Stimulated activated CD8-positive, alpha-beta memory T cell treated with anti-CD3 and anti-CD28 coated beads, Interleukin-15, amount 100 ng/mL, for 1 hour (primary cell): ENCODE measurements at regions not wholly inside any gene's neighbourhood (a gene's known extent, or its start where the extent isn't known, plus 50 kb on each side); places are given as distances from the start of the nearest gene placed in this dataset.

Experiments used
- DNase-seq: peaks from one replicate; pipeline ENCODE4 v3.0.0-alpha.2; 2020; ENCODE audit warnings: low read depth

DNA sequence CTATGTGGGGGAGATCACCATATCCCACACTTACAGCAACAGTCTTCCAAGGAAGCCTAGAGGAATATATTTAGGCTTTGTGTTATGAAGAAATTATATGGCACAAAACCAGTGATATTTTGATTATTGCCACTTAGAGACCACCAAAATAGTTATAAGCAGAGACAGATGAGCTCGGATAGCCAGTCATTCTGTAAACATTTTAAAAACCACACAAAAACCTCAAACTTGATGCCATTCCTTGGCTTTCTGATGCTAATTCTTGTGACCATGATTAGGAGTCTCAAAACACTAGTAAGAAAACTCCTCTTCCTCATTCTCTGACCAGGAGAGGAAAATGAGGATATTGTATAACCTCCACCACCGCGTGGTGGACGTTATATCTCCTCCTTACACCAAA lies 496.4 kb downstream of the FOXO1 start:
- DNase-seq, result no peak

GRCh38 chr13:40170982-40171381 lies 495.5 kb downstream of the FOXO1 start:
- no peak for DNase-seq

GRCh38 chr13:40171566-40171965 lies 494.9 kb downstream of the FOXO1 start:
- no peak for DNase-seq

DNA sequence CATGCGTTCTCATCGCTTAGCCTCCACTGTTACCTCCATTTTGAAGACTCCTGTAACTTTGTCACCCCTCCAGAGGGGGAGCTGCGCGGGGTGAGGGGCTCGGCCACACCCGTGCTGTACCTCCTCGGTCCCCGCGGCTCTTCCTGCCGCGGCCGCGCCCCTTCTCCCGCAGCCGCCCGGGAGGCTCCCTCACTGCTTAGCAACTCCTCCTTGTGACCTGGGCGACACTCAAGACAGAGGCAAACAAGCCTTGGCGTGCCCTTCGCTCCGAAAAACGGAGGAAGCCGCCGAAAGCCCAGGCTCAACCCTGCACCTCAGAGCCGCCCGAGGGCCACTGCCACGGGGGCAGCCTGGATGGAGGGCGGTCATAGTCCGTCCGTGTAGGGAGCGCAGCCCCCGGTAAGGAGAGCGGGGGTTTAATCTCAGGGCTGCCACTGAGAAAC lies 494.3 kb downstream of the FOXO1 start:
- DNase-seq, result no peak

- DNase-seq, result no peak
These were observed 493.6 kb downstream of the FOXO1 start for GRCh38 chr13:40172878-40173277.

DNA sequence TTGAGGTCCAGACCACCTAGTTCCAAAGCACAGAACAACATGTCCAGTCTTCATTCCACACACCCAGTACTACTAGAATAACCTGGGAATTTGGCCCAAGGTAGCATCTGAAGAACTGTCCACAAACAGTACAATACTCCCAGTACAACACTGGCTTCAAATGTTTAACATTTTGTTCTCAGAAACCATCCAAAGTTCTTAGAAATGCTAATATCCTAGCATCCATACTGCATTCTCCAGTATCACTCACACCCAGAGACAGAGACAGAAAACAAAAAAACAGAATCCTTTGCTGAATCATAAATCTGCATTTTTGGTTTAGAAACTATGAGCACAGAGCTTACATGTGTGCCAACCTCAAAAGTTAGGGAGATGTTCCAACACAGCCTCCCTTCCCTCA lies 490.8 kb downstream of the FOXO1 start:
- DNase-seq, result no peak

- no peak for DNase-seq
These were observed 490.2 kb downstream of the FOXO1 start for GRCh38 chr13:40176242-40176641.

GRCh38 chr13:40178130-40178529 lies 488.3 kb downstream of the FOXO1 start:
- no peak for DNase-seq

DNA sequence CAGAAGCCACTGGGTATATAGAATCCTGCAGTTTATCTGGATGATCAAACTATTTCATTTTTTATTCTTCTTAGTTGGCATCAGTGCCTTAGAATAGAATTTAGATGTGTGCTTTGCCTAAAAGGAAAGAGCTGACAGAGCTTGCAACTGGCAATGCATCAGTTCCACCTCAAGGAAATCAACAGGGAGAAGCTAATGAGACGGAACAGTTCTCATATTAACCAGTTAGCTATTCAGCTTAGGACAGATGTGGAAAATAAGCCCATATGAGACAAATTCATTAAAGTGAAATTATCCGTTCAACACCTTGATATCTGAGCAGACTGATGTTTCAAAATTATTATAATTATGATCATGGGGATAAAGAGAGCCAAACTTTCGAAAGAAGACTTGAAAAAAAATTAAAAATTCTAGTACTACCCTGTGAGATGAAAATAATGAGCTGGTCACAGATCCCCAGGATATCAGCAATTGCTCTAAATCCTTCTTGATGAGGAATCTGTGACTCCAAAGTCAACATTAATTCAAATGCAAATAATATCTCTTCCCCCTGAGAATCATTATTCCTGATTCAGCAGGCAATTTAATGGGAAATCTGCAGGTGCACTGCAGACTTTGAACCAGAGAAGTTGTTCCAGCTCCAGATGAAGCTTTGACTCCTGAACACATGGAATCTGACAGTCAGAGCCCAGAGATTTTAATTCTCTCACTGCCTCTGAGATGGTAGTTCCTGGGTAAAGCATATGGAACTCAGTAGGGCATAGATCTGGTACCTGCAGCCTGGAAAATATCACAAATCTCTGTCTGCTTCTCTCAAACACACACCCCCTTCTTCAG lies 486.8 kb downstream of the FOXO1 start:
- no peak for DNase-seq

DNA sequence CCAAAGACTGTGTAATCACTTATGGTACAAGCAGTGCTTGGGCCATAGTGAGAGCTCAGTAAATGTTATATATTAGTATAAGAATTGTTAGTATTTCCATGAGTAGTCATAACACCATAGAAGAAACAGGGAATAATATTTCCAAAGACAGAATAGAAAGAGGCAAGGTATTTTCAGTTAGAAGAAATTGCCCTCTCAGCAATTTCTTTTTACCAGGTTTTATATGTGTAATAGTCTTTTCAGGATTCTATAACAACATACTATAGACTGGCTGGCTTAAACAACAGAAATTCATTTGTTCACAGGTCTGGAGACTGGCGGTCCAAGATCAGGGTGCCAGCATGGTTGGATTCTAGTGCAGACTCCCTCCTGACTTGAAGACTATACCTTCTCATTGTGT lies 485.7 kb downstream of the FOXO1 start:
- DNase-seq, result no peak

- no peak for DNase-seq
These were observed 485.1 kb downstream of the FOXO1 start for GRCh38 chr13:40181203-40181845.

GRCh38 chr13:40182591-40182990 lies 483.9 kb downstream of the FOXO1 start:
- DNase-seq, result no peak

DNA sequence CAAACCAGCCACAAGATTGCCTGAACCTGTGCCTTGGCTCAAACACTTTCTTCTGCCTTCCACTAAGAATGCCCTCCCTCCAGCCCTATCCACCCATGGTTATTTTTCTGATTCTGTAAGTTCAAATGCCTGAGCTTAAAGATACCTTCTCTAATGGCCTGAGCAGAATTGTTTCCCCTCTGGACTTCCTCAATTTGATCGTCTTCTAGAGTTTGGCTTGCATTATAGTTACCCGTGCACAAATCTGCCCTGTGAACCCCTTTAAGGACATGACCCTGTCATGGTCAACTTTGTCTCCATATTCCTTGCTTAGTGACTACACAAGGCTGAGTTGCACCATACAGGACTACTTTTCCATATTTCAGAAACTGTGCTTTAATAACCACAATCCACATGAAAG lies 481.0 kb downstream of the FOXO1 start:
- no peak for DNase-seq

DNA sequence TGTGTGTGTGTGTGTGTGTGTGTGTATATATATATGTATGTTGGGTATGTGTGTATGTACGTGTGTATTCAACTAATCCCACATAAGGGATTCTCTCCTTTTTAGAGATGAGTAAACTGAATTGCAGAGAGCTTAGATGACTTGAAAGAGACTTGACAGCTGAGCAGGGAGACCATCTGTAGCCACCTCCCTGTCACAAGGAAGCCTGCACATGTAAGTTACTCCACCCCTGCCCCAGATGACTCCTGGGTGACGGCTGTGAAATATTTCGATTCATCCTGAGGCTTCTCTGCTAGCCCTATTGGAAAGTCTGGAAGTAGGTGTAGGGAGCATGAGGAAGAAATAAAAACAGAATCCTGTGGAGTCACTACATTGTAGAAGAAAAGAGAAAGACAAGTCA lies 480.4 kb downstream of the FOXO1 start:
- no peak for DNase-seq

DNA sequence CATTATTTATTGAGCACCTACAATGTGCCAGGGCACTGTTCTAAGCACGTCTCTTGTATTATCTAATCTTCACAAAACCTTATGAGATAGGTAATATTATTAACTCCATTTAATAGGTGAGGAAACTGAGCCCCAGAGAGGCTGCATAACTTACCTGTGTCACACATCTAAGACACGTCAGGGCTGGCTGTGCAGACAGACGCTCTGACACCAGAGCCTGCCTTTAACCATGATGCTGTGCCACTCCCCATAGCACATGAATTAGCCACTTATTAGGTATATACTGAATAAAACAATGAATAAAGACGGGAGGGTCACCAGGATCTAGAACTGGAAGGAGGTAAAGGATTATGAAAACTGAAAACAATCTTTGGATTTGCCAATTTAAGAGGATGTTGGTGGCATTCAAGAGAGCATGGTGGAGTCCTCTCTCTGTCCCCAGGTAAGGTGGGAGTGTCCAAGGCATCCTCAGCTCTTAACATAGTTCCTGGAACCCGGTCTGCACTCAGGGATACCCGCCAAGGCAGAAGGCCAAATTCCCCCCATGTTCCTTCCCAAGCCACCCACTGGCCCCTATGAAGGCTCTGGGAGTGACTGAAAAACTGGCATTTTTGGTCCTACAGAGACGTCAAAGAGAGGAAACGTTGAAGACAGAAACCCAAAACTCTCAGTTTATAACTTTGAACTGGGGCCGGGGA lies 479.7 kb downstream of the FOXO1 start:
- DNase-seq, result no peak

DNA sequence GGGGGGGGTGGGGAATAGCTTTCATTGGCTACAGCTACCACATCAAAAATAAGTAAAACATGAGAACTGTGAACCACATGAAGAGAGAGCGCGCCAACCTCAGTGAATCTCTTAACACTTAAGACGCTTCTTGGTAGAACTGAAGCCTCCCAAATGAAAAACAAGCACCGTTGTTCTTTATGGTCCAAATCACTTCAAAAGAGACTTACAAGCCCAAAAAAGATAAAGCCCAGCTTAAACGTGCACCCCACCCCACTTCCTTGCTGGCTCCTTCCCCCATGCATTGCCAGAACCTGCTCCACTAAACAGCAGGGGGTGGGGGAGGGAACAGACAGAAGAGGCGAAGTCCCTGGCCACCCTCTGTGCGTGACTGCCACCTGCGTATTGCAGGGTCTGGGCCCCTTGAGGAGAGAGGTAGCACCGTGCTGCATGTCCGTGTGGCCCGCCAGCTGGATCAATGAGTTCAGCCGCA lies 479.1 kb downstream of the FOXO1 start:
- no peak for DNase-seq

GRCh38 chr13:40187841-40188591 lies 478.4 kb downstream of the FOXO1 start:
- DNase-seq, result no peak

DNA sequence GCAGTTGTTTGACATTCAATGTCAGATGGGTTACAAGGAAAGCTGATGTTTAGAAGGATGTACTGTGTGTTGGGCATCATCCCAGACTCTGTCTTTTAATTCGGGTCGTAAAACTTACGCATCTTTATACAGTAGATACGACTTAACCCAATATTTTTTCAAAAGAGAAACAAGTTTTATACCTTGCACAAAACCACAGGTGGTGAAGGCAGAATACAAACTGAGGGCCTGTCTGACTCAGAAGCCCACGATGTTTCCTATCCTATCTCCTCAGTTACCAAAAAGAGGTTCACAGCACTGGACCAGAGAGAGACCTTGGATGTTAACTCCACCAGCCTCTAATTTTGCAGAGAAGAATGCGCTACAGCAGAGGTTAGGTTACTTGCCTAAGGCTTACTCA lies 477.0 kb downstream of the FOXO1 start:
- DNase-seq, result no peak

GRCh38 chr13:40189898-40190630 lies 476.4 kb downstream of the FOXO1 start:
- DNase-seq, result no peak

DNA sequence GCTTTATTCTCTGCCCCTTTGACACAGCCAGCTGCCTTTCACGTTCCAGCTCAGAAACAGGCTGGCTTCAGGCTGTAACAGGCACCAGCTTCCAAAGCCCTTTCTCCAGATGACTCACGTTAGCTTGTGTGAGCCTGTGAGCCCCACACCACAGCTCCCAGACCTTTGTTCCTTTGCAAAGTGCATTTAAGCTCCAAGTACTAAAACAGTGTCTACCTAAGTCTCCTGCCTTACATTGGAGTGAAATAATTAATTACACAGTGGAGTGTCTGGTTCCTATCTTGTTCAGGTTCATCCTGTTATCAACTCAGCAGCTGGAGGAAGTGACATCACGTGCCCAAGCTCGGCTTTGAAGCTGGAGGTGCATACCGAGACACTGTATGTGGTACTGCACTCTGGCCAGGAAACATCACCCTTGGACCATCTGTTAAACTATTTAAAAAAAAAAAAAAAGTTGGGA lies 475.8 kb downstream of the FOXO1 start:
- no peak for DNase-seq
